HL-60 (cell line): ENCODE measurements at regions not wholly inside any gene's neighbourhood (a gene's known extent, or its start where the extent isn't known, plus 50 kb on each side); places are given as distances from the start of the nearest gene placed in this dataset.

ENCODE experiments used
- CTCF ChIP-seq: IDR thresholded peaks from one replicate; pipeline ENCODE4 v1.5.1; 2011; ENCODE audit warnings: low read length, control low read depth, inconsistent platforms; ENCODE audit not compliant: insufficient read depth
- GABPA ChIP-seq: IDR thresholded peaks from 2 replicates; pipeline ENCODE4 v1.6.1; 2012; ENCODE audit warnings: low read depth
- POLR2AphosphoS5 ChIP-seq: IDR thresholded peaks from 2 replicates; pipeline ENCODE4 v1.6.1; 2012; ENCODE audit warnings: low read depth
- REST ChIP-seq: IDR thresholded peaks from 2 replicates; pipeline ENCODE4 v1.6.1; 2012; ENCODE audit warnings: low read depth; ENCODE audit not compliant: insufficient replicate concordance

DNA sequence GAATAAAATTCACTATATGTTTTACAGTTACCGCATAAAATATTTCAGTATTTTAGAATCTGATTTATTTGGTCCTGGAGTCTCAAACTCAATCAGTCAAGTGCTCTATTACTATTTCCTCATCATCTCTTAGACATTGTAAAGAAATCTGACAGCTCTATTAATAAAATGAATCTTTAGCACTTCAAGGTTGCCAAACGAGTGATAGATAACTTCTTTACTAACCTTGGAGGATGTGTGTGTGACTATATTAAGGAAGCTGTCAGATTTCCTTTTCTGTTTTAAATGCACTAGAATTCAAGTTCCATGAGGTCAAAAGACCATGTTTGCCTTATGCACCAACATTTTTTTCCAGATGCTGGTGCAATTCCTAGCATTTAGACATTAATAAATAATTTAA, 389.8 kb upstream of the AZI2 start:
- TF ChIP-seq CTCF (no peak), REST (no peak), GABPA (no peak), POLR2AphosphoS5 (no peak)
